ENCODE measurements at regions not wholly inside any gene's neighbourhood (a gene's known extent, or its start where the extent isn't known, plus 50 kb on each side); places are given as distances from the start of the nearest gene placed in this dataset.

- no peak for DNase-seq
- Histone ChIP-seq H3K27me3 (ENCODE audit: control insufficient read depth, insufficient read depth, low read length) (no peaks in the 10 kb centered on the region), H3K4me3 (ENCODE audit: insufficient read depth, low read depth, low read length) (no peak overlapping the region), H3K36me3 (replicated peaks; ENCODE audit: control insufficient read depth, insufficient read depth, low read length) (no peaks in the 10 kb centered on the region)
Observed at GRCh38 chr20:55830121-55830827, 175.0 kb downstream of the CBLN4 start.

- Histone ChIP-seq H3K27me3 (ENCODE audit: control insufficient read depth, insufficient read depth, low read length) (no peaks in the 10 kb centered on the region), H3K36me3 (replicated peaks; ENCODE audit: control insufficient read depth, insufficient read depth, low read length) (no peaks in the 10 kb centered on the region), H3K4me3 (ENCODE audit: insufficient read depth, low read depth, low read length) (no peak overlapping the region)
- DNase-seq, result no peak
Observed at GRCh38 chr20:55805138-55805537, 200.2 kb downstream of the CBLN4 start.

- no peak for DNase-seq
- Histone ChIP-seq H3K27me3 (ENCODE audit: control insufficient read depth, insufficient read depth, low read length) (no peaks in the 10 kb centered on the region), H3K36me3 (replicated peaks; ENCODE audit: control insufficient read depth, insufficient read depth, low read length) (no peaks in the 10 kb centered on the region), H3K4me3 (ENCODE audit: insufficient read depth, low read depth, low read length) (no peak overlapping the region)
Observed at GRCh38 chr20:55800552-55801245, 204.6 kb downstream of the CBLN4 start.

GRCh38 chr20:55793986-55794385 is 211.3 kb downstream of the CBLN4 start:
- H3K27me3 ChIP-seq (ENCODE audit: control insufficient read depth, insufficient read depth, low read length), result no peaks in the 10 kb centered on the region
- H3K36me3 ChIP-seq (replicated peaks; ENCODE audit: control insufficient read depth, insufficient read depth, low read length), result no peaks in the 10 kb centered on the region
- H3K4me3 ChIP-seq (ENCODE audit: insufficient read depth, low read depth, low read length), result no peak overlapping the region
- no peak for DNase-seq

GRCh38 chr20:55792049-55792448 is 213.3 kb downstream of the CBLN4 start:
- H3K27me3 ChIP-seq (ENCODE audit: control insufficient read depth, insufficient read depth, low read length), result no peaks in the 10 kb centered on the region
- H3K4me3 ChIP-seq (ENCODE audit: insufficient read depth, low read depth, low read length), result no peak overlapping the region
- DNase-seq, result no peak

GRCh38 chr20:55790178-55790577 is 215.1 kb downstream of the CBLN4 start:
- Histone ChIP-seq H3K4me3 (ENCODE audit: insufficient read depth, low read depth, low read length) (no peak overlapping the region), H3K27me3 (ENCODE audit: control insufficient read depth, insufficient read depth, low read length) (no peaks in the 10 kb centered on the region), H3K36me3 (replicated peaks; ENCODE audit: control insufficient read depth, insufficient read depth, low read length) (no peaks in the 10 kb centered on the region)
- no peak for DNase-seq

More at GRCh38 chr20:55792049-55792448, 213.3 kb downstream of the CBLN4 start:
- H3K36me3 ChIP-seq (replicated peaks; ENCODE audit: control insufficient read depth, insufficient read depth, low read length), result no peaks in the 10 kb centered on the region

DNA sequence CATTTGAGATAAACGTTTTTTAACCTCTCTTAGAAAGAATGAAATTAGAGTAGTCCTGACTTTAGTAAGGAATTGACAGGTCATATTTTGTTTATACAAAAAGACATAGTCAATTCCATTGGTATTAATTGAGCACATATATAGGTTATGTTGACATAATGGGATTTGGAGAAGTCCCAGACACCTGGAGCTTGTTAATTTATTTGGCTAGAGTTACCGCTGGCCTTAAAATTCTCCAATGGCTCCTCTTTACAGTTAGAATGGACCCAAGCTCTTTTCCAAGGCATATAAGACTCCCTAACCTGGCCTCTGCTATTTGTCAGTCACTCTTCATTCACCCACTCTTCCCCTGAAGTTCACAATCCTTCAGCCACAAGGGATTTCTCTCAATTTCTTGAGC is 221.3 kb downstream of the CBLN4 start:
- H3K4me3 ChIP-seq (ENCODE audit: insufficient read depth, low read depth, low read length), result no peak overlapping the region
- no peaks in the 10 kb centered on the region for H3K27me3 ChIP-seq (ENCODE audit: control insufficient read depth, insufficient read depth, low read length)
- no peaks in the 10 kb centered on the region for H3K36me3 ChIP-seq (replicated peaks; ENCODE audit: control insufficient read depth, insufficient read depth, low read length)
- no peak for DNase-seq

DNA sequence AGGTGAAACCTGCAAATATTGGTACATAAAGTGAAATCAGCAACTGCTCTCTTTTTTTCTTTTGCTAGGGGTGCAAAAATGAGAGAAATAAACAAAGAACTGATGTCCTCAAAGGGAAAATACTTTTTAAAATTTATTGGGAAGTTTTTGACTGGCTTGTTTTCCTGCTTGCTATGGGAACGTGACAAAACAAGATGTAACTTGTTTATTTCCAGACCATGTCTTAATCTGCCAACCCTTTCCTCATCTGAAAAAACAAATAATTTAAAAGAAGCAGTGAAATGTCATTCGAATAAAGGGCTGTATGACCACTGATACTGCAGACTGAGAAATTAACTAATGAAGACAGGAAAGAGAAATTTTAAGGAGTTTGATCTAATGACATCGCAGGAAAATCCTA is 221.9 kb downstream of the CBLN4 start:
- no peaks in the 10 kb centered on the region for H3K27me3 ChIP-seq (ENCODE audit: control insufficient read depth, insufficient read depth, low read length)
- no peaks in the 10 kb centered on the region for H3K36me3 ChIP-seq (replicated peaks; ENCODE audit: control insufficient read depth, insufficient read depth, low read length)
- DNase-seq, result no peak
- H3K4me3 ChIP-seq (ENCODE audit: insufficient read depth, low read depth, low read length), result no peak overlapping the region

DNA sequence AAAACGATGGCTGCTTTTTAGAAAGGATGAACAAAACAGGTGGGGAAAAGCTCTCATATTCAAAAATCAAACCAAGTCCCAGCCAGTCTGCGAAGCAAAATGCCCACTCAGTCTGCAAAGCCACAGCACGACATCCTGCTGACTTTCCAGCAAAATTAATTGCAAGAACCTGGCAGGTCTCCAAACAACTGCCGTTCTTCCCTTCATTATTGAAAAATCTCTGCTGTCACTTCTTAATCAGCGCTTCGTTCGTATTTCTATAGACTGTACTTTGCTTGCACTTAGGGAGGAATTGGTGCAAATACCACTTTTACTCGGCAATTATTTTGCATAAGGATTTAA is 222.4 kb downstream of the CBLN4 start:
- Histone ChIP-seq H3K36me3 (replicated peaks; ENCODE audit: control insufficient read depth, insufficient read depth, low read length) (no peaks in the 10 kb centered on the region), H3K27me3 (ENCODE audit: control insufficient read depth, insufficient read depth, low read length) (no peaks in the 10 kb centered on the region), H3K4me3 (ENCODE audit: insufficient read depth, low read depth, low read length) (no peak overlapping the region)
- DNase-seq, result no peak

DNA sequence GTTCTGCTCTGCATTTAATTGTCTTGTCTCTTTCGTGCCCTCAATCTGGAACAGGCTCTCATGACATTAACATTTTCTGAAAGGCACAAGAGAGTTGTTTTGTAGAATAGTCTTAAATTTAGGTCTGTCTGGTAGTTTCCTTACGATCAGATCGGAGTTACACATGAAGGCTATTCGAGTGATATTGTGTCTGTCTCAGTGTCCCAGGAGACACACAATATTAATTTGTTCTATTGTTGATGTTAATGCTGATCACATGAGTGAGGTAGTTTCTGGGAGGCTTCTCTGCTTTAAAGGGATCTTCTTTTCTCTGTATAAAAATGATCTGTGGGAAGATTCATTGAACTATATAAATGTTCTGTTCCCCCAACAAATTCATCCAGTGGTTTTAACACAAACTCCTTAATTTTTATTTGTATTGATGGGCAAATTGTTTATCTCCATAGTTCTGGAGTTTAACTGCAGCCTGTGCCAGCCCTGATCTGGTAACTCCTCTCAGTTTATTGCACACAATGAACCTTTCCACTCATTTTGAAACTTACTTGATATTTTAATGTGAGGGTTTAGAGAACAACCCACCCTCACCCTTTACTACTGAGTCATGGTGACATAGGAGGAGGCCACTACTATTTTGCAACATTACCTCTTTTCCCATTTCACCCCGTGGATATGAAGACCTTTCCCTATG is 223.0 kb downstream of the CBLN4 start:
- H3K4me3 ChIP-seq (ENCODE audit: insufficient read depth, low read depth, low read length), result no peak overlapping the region
- H3K36me3 ChIP-seq (replicated peaks; ENCODE audit: control insufficient read depth, insufficient read depth, low read length), result no peaks in the 10 kb centered on the region
- no peaks in the 10 kb centered on the region for H3K27me3 ChIP-seq (ENCODE audit: control insufficient read depth, insufficient read depth, low read length)
- DNase-seq, result no peak

DNA sequence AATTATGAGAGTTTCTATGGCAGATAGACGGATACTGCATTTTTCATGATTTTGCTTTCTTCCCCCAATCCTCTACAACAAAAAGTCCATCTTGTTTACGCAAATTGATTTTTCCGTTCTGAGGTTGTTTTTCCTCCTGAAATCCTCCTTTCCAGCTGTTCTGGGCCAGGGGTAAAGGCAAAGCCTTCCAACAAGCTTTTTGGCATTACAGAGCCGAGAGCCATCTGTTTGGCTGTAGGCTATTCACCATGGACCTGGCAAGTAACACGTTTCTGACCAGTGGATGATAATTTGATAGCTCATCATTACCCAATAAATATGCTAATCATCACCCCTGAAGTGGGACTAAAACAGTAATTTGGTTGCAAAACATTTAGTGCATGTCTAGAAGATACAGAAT is 226.5 kb downstream of the CBLN4 start:
- Histone ChIP-seq H3K27me3 (ENCODE audit: control insufficient read depth, insufficient read depth, low read length) (no peaks in the 10 kb centered on the region), H3K4me3 (ENCODE audit: insufficient read depth, low read depth, low read length) (no peak overlapping the region), H3K36me3 (replicated peaks; ENCODE audit: control insufficient read depth, insufficient read depth, low read length) (no peaks in the 10 kb centered on the region)
- DNase-seq, result no peak

GRCh38 chr20:55777641-55778040 is 227.7 kb downstream of the CBLN4 start:
- Histone ChIP-seq H3K36me3 (replicated peaks; ENCODE audit: control insufficient read depth, insufficient read depth, low read length) (no peaks in the 10 kb centered on the region), H3K27me3 (ENCODE audit: control insufficient read depth, insufficient read depth, low read length) (no peaks in the 10 kb centered on the region), H3K4me3 (ENCODE audit: insufficient read depth, low read depth, low read length) (no peak overlapping the region)
- DNase-seq, result no peak

DNA sequence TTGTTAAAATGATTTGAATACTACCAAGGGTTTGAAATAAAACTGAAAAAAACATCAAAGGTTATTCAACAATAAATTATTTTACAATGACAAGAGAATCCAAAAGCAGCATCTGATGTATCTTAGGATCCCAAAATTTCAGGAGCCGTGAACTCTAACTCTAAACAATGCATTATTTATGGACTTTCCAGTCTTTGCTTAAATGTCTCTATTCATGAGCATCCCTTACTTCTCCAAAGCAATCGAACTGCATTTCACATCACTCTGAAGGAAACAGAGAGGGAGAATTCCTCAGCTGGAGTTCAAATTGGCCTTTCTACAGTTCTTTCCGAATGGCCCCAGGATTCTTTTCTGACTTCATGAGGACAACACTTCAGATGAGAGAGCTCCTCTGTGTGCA is 229.1 kb downstream of the CBLN4 start:
- no peak for DNase-seq
- no peaks in the 10 kb centered on the region for H3K27me3 ChIP-seq (ENCODE audit: control insufficient read depth, insufficient read depth, low read length)
- H3K36me3 ChIP-seq (replicated peaks; ENCODE audit: control insufficient read depth, insufficient read depth, low read length), result no peaks in the 10 kb centered on the region

DNA sequence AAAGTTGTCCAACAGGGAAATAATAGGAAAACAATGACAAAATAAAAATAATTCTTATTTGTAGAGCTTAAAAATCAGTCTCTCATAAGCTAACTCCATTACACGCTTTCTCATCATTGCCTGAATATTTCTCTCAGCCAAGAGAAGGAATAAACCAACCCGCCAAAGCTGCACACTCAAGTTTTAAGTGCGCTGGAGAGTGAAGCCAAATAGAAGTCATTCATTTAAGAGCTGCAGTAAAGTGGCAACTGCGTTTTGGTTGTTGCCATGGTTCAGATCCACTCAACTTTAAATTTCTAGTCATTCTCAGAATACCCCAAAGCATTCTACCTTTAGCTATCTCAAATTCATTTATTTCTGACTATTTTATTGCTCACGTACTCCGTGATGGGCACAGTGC is 230.7 kb downstream of the CBLN4 start:
- H3K4me3 ChIP-seq (ENCODE audit: insufficient read depth, low read depth, low read length), result no peak overlapping the region
- H3K36me3 ChIP-seq (replicated peaks; ENCODE audit: control insufficient read depth, insufficient read depth, low read length), result no peaks in the 10 kb centered on the region
- no peaks in the 10 kb centered on the region for H3K27me3 ChIP-seq (ENCODE audit: control insufficient read depth, insufficient read depth, low read length)
- no peak for DNase-seq

More for the DNA sequence above, 229.1 kb downstream of the CBLN4 start:
- H3K4me3 ChIP-seq (ENCODE audit: insufficient read depth, low read depth, low read length), result no peak overlapping the region

GRCh38 chr20:55761797-55762196 is 243.5 kb downstream of the CBLN4 start:
- Histone ChIP-seq H3K4me3 (ENCODE audit: insufficient read depth, low read depth, low read length) (no peak overlapping the region), H3K36me3 (replicated peaks; ENCODE audit: control insufficient read depth, insufficient read depth, low read length) (no peaks in the 10 kb centered on the region), H3K27me3 (ENCODE audit: control insufficient read depth, insufficient read depth, low read length) (no peaks in the 10 kb centered on the region)
- DNase-seq, result no peak
